ENCODE measurements at regions not wholly inside any gene's neighbourhood (a gene's known extent, or its start where the extent isn't known, plus 50 kb on each side); places are given as distances from the start of the nearest gene placed in this dataset.

- TF ChIP-seq, protein P1, sequence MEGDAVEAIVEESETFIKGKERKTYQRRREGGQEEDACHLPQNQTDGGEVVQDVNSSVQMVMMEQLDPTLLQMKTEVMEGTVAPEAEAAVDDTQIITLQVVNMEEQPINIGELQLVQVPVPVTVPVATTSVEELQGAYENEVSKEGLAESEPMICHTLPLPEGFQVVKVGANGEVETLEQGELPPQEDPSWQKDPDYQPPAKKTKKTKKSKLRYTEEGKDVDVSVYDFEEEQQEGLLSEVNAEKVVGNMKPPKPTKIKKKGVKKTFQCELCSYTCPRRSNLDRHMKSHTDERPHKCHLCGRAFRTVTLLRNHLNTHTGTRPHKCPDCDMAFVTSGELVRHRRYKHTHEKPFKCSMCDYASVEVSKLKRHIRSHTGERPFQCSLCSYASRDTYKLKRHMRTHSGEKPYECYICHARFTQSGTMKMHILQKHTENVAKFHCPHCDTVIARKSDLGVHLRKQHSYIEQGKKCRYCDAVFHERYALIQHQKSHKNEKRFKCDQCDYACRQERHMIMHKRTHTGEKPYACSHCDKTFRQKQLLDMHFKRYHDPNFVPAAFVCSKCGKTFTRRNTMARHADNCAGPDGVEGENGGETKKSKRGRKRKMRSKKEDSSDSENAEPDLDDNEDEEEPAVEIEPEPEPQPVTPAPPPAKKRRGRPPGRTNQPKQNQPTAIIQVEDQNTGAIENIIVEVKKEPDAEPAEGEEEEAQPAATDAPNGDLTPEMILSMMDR (optimal IDR thresholded peaks at IDR 0.05 in 1 of 3, IDR thresholded peaks at IDR 0.05 in 1 of 3, conservative IDR thresholded peaks at IDR 0.05 in 1 of 3; ENCODE audit: extremely low read depth in 1 of 3, insufficient read depth in 2 of 3, low read length in 3 of 3) = no peak
- no peak for TF ChIP-seq EZH2 (IDR thresholded peaks at IDR 0.05; ENCODE audit: low read length)
Observed at GRCh38 chr20:51206032-51206662, 183.2 kb upstream of the KCNG1 start.
